Embryonic facial prominence (tissue), 1 donor: ENCODE measurements at regions not wholly inside any gene's neighbourhood (a gene's known extent, or its start where the extent isn't known, plus 50 kb on each side); places are given as distances from the start of the nearest gene placed in this dataset.

Experiments used
- DNase-seq: peaks from one replicate; pipeline ENCODE4 v3.0.0-alpha.2; 2016; ENCODE audit errors: extremely low spot score

DNA sequence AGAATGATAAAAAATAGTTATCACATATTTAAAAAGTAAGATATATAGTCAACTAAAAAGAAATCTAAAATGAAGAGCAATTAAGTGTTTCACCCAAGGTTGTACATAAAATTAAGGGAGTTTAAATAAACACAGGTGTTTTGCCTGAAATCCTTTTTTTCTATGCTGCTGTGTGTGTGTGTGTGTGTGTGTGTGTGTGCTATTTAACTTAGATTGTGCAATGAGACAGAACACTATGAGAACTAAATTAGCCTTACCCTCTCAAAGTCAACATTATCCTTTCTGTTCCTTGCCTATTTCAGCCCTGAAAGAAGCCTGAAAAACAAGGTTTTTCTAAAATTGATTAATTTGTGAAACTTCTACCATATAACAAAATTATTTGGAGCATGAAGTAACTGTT is 516.2 kb downstream of the ELAVL2 start:
- no peak for DNase-seq

DNA sequence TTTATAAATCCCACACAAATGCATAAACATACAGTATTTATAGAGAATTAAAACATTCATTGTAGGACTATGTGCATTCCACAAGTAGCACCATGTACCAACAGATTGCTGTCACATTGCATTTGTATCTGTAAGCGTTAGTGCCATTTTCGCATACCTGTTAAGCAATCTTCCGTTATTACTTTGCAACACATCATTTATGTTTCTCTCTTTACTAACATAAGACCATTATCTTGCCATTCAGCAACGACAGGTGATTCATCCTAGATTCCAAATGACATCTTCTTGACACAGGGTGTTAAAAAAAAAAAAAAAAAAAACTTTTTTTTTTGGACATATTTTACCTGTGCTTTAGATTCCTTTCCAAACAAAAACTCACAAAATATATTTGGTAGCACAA is 511.8 kb downstream of the ELAVL2 start:
- DNase-seq, result no peak

DNA sequence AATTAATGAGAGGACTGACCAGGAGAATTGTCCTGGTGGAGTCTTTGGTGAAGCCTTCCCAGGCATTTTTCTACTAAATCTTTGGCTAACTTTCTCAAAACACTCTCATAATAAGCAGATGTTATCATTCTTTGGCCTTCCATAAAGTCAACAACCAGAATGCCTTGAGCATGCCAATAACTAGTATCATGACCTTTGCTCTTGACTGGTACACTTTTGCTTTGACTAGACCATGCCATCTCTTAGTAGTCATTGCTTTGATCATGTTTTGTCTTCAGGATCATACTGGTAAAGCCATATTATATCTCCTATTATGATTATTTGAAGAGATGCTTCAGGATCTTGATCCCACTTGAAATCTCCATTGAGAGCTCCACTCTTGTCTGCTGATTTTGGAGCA is 506.9 kb downstream of the ELAVL2 start:
- DNase-seq, result no peak

DNA sequence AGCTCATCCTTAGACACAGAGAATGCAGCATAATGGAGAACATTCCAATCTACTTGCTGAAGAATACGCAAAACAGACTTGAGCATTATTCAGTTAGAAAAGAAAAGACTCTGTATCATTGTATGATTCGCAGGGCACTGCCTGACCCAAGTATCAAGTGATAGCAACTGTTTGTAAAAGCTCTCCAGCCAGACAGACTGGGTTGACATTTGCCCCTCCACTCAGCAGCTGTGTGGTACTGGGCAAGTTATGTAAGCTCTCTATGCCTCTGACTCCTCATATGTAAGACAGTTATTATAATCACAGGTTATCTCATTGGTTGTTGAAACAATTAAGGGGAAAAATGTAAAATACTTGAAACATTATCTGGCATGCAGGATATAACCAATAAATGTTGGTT is 505.0 kb downstream of the ELAVL2 start:
- no peak for DNase-seq

DNA sequence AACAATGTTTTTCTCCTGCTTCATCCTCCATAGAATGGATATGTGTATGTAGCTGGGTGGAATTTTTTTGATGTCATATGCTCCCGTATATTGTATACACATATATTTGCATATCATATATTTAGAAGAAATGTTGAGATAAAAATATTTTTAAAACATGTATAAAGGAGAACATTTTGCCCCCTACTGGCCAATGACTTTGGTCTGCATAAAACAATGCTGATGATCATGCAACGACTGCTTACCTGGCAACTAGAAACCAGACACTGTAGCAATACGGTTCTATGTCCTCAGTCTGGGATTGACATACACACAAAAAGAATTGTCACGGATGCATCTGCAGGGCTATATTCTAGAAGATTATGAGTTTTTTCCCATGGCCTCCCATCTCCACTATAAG is 503.6 kb downstream of the ELAVL2 start:
- no peak for DNase-seq

DNA sequence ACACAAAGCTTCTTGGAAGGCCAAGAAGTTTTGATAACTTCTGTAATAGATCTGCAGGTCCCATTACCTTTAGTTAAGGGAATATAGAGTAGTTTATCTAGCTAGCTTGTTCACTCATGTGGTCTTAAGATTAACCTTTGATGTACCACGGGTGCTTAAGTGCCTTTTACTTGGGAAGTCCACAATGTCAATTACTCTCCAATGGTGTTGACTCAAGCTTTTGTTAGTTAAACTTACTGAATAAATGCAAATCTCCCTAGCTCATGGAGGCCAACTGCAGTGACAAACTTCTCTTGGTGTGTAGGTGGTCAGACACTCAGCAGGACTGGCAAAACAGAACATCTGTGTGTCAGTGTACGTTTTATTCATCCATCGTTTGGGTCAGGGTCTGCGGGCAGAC is 501.5 kb downstream of the ELAVL2 start:
- no peak for DNase-seq

DNA sequence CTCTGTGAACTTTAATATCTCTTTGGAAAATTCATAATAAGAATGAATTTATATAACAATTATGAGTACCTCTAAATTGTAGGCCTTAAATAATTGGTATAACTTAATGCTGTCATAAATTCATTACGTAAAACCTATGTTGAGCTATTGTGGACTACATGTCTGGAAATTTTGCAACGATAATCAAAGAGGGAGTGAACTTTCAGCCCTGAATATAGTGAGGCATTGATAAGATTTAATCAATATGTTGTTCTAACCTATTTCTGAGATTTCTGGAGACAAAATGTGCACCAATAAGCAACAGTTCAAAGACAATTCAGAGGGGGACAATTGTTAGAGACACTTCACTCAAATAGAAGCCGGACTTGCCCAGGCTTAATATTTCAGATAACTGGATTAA is 499.4 kb downstream of the ELAVL2 start:
- no peak for DNase-seq

DNA sequence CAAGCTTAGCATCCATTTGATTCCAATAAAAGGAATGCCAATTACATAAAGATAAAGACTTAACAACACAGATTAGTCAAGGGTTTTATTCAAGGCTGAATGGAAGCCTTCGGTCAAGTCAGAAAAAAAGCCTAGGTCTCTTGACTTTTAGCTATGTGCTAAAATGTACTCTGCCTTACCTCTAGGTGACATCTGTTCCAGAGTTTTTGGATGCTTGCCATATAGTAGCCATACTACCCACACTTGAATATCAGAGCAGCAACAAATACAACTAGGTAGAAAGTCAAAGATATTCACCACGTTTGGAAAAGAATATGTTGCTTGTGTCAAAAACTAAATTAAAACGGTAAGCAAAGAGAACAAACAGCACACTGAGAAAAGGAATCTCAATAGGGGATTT is 484.7 kb downstream of the ELAVL2 start:
- DNase-seq, result no peak

DNA sequence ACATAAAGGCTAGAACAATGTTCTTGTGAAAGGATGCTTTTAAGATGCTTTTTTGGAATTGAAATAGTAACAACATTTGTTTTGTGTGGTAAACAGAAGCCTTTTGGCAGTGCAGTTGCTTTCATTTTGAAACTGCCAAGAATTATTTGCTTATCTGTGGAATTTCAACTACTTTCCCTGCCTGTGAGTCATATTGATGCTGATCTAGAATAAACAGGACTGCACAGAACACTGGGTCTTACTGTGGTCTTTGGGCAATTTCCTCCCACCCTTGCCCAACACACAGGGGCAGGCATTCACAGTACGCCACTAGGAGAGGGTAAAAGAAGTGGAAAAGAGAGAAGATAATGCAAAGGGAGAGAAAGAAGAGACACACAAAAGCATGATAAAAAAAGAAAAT is 483.7 kb downstream of the ELAVL2 start:
- DNase-seq, result no peak

DNA sequence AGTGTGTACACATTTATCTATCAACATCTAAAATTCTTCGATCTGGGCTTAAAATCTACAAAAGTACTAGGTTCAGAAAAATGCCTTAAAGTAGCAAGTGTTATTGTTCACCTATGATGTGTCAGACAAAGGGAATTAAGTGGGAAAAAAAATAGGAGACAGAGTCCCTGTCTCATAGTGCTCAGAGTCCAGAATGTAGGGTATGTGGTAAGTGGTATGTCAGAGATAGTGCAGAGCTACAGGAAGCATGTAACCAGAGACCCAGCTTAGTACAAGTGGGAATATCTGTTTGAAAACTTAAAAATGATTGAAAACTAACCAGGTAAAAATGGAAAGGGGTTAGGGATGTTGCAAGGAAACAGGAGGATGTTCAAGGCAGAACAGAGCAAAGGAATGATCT is 482.8 kb downstream of the ELAVL2 start:
- DNase-seq, result no peak

DNA sequence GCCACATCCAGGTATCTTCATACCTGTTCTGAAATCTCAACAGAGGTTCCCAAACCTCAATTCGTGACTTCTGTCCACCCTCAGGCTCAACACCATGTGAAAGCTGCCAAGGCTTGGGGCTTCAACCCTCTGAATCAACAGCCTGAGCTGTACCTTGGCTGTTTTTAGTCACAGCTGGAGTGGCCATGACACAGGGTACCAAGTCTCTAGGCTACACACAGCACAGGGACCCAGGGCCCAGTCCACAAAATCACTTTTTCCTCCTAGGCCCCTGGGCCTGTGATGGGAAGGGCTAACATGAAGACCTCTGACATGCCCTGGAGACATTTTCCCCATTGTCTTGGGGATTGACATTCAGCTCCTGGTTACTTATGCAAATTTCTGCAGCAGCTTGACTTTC is 464.9 kb downstream of the ELAVL2 start:
- DNase-seq, result no peak

DNA sequence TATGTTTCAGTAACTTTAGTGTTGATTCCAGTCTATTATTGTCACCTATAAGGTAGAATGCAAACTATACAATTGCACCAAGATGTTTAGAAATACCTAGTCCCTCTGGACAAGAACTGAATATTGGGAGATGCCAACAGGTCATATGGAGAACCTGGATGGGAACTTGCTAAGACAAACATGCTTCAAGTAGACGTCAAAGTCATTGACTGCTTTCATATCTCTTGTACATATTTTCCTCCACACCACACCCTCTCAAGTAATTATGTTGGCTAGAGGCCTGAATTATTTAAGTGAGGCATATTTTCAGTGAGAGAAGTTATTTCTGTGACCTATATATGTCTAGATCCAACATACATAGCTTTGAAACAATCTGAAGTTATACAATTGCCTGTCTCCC is 453.3 kb downstream of the ELAVL2 start:
- DNase-seq, result no peak

DNA sequence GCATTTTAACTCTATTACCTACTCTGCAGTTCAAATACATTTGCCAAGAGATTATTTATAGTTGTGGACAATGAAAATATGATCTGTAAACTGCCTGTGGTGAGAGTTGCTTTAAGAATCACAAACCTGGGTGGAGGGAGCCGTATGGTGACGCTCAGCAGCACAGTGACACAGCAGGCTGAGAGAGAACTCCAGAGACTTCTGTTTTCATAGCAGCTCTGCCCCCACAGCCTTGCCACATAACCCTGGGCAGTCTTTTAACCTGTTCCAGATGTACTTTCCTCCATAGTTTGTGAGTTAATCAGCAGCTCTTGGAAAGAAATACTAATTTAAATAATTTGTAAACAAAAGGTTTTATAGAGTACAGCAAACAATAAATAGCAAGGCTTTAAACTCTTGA is 450.5 kb downstream of the ELAVL2 start:
- DNase-seq, result no peak

DNA sequence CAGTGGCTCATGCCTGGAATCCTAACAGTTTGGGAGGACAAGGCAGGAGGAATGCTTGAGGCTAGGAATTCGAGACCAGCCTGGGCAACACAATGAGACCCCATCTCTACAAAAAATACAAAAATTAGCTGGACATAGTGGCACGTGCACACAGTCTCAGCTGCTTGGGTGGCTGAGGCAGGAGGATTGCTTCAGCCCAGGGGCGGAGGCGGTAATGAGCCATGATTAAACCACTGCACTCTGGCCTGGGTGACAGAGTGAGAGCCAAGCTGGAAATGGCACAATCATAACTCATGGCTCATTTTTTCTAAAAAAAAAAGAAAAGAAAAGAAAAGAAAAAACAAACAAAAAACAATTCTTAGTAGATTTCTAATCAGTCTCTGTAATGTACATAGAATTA is 446.2 kb downstream of the ELAVL2 start:
- no peak for DNase-seq

DNA sequence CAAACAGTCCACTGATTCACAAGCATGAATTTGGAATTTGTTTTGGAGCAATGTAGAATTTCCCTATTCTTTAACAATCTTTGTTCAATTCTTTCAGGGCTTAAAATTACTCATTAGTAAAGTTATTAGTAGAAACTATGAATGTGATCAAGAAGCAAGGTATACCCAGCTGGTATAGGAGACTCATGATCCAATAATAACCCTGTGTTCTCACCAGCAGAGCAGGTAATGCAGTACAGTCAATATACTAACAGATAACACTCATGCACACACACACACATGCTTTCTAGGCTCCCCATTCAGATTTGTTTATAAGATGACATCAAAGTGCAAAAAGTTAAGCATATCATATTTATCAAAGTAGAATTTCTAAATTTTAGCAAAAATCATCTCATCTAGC is 445.2 kb downstream of the ELAVL2 start:
- no peak for DNase-seq

DNA sequence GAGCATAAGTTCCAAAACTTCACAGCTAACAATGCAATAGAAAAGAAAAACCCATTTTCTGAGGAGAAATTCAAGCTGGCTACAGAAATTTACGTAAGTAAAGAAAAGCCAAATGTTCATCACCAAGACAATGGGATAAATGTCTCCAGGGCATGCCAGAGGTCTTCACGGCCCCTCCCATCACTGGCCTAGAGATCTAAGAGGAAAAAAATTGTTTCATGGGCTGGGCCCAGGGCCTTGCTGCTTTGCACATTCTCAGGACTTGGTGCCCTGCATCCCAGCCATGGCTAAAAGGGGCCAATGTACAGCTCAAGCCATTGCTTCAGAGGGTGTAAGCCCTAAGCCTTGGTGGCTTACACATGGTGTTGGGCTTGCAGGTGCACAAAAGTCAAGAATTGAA is 443.6 kb downstream of the ELAVL2 start:
- no peak for DNase-seq

DNA sequence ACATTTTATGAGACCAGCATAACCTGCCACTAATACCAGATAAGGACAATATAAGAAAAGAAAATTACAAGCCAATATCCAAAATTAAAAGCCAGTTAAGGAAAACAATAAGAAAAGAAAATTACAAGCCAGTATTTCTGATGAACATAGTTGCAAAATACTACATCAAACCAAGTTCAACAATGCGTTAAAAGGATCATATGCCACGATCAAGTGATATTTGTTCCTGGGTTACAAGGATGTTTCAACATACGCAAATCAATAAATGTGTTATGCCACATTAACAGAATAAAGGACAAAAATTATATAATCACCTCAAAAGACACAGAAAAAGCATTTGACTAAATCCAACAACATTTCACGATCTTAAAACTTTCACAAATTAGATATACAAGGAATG is 431.9 kb downstream of the ELAVL2 start:
- no peak for DNase-seq

DNA sequence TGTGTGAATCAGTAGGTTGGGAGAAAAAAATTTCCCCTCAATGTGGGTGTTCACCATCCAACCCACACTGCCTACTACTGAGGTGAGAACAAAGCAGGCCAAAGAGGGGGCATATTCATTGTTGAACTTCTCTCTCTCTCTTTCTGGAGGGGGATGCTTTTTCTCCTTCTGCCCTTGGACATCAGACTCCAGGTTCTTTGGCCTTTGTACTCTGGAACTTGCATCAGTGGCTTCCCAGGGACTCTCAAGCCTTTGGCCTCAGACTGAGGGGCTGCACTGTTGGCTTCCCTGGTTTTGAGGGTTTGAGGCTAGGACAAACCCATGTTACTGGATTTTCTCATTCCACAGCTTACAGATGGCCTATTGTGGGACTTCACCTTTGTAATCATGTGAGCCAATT is 417.2 kb downstream of the ELAVL2 start:
- no peak for DNase-seq

DNA sequence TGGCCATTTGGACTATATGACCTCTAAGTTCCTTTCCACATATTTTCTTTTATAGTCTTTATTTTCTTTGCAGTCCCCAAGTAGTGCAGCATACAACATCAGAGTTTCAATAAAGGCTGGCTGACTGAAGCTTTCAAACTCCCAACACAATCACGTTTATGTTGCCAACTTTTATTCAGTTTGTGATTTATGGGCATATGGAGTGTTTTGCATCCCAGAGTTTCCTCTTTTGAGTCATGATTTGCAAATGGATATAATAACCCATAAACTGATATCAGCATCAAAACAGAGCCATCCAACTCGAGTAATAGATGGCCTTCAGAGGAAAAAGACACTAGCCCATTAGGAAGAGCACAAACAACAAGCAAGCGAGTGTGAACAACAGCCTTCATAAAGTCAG is 414.0 kb downstream of the ELAVL2 start:
- DNase-seq, result no peak

DNA sequence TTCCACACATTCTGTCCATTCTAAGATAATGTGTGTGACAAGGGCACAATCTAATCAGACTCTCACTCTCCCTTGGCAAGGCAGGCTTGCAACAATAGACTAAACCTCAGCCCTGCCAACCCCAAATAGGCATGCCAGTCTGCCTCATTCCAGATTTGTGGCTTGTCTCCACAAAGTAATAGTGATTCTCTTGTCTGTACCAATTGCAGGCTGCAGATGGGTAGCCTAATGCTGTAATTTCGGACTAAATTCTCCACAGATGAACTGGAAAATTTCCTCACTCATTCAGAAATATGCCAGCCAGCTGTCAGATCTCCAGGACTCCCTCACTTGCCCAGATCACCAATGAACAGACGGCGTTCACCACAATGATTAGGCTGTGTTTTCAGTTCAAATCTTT is 413.6 kb downstream of the ELAVL2 start:
- no peak for DNase-seq

DNA sequence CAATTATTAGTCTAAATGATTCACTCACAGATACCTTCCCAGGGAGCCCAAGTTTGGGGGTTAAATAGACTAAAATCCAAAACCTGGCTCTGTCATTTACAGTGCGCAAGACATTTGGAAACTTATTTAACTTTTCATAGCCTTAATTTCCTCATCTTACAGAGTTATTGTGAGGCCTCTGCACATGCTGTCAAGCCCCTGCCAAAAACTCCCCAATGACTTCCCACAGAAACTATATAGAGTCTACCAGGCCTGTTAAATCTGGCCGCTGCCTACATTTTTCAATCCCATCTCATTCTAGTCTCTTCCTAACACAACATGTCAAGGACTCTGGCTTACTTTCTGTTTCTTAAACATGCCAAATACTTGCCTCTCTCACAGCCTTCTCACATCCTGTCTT is 412.5 kb downstream of the ELAVL2 start:
- DNase-seq, result no peak

DNA sequence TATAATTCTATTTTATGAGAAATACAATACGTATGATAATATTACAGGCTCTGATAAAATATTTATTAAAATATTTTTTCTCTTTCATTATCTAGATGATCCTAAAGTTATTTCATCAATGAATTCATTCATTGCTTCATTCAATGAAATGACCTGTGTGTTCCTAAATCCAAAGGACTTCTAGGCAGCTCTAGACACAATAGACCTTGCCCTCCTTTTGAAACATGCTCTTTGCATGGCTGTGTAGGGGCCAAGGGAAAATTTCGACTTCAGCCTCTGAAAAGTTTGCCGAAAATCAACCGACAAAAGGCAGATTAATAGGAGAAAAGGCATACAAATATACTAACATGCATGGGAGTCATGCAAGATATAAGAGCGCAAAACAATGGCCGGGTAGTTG is 402.0 kb downstream of the ELAVL2 start:
- no peak for DNase-seq

DNA sequence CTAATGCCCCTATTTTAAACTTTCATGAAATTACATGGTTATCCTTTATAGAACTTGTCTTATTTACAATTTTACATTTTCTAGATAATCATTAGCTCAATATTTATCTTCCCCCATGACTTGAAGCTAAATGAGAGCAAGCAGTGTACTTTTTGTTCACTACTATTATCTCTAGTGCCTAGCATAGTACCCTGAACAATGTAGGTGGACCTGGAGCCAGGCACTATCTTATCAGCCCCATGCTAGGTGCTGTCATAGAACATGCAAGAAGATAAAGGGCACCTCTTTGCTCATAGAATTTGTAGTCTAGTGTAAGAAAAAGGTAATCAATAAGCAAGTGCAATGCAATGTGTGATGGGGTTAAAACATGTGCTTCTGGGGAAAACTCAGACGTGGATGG is 399.9 kb downstream of the ELAVL2 start:
- no peak for DNase-seq

DNA sequence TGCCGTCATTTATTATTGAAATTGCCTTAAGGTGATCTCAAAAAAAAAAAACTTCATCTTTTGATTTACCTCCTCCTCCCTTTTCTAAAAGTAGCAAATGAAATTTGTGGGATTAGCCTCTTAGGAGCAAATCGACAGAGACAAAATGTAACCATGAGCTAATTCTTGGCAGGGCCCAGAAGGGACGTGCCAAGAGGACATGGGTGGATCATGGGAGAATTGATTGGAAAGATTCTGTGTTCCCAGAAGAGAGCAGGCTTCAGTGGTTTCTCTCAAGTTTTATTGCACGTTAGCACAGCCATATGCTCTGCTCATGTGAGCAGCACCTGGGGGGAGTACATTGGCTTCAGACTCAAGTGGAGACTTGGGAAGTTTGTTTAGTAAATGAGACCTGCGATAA is 394.6 kb downstream of the ELAVL2 start:
- no peak for DNase-seq

DNA sequence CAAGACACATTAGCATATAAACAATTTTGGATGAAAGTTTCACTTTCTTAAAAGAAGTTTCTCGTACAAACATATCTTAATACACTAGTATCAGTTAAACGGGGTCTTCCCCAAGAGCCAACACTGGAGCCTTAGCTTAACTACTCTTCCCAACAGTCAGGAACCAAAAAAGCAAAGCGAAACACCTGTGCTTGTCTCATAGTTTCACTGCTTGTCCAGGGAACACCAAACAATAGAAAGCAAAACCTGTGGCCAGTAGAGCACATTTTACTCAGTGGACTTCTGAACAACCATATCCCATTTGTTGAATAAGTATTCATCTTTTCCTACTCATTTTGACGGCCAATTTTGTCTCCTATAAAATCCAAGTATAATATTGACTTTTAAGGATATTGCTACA is 391.4 kb downstream of the ELAVL2 start:
- no peak for DNase-seq
